Stimulated activated CD4-positive, alpha-beta T cell treated with anti-CD3 and anti-CD28 coated beads, Interleukin-4, amount 100 ng/mL, for 24 hours (primary cell): ENCODE measurements at regions not wholly inside any gene's neighbourhood (a gene's known extent, or its start where the extent isn't known, plus 50 kb on each side); places are given as distances from the start of the nearest gene placed in this dataset.
"Not testable (repeated sequence)": the region's sequence is repeated elsewhere in the genome, so short reads cannot be mapped to it uniquely, and the experiment has no call there.

Source experiments
- DNase-seq: peaks from one replicate; pipeline ENCODE4 v3.0.0-alpha.2; 2020

DNA sequence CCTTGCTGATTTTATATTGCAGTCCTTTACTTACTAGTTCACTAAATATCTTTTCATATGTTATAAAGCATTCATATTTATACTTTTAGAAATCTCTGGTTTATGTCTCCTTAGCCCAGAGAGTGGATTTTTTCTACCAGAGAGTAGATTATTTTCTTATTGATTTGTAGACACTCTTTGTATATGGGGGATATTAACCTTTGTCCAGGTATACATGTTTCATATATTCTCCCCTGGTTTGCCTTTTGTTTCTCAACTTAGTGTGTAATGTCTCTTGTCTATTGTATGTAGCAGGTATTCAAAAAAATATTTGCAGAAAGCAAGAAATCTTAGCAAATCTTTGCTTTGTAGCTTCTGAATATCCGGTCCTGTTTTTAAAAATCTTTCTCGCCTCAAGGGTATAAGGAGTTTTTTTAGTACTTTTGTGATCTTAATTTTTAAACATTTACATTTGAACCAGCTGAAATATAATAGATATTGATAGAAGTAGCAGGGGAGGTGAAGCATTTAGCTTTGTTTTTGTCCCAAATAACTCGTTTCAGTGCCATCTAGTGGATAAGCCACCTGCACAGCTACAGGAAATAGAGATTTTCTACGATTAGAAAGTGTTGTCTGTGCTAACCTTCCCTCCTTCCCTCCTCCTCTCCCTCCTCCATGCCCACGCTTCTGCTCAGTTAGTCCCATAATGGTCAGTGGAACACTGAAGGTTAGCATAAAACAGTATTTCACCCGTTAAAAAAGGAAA is 97.0 kb downstream of the PHETA1 start:
- DNase-seq: no peak

GRCh38 chr12:111270774-111271173 is 98.1 kb downstream of the PHETA1 start:
- DNase-seq: no peak

DNA sequence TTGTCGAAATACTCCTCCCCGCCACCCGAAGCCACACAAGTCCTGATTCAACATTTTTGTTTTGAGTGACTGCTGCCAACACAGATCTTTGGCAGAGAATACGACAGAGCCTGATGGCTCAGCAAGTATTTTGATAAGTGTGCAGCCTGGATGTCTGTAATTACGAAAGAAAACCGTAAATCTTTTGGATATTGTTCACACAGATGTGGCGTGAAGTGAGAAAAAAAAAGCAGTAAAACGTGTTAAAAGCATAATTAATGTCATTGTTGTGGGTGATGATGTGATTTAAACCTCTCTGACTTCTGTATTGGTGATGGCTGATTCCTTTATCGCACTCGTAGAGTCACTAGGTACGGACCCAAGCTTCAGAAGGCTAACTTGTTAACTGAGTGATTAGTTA is 98.7 kb downstream of the PHETA1 start:
- DNase-seq: no peak

DNA sequence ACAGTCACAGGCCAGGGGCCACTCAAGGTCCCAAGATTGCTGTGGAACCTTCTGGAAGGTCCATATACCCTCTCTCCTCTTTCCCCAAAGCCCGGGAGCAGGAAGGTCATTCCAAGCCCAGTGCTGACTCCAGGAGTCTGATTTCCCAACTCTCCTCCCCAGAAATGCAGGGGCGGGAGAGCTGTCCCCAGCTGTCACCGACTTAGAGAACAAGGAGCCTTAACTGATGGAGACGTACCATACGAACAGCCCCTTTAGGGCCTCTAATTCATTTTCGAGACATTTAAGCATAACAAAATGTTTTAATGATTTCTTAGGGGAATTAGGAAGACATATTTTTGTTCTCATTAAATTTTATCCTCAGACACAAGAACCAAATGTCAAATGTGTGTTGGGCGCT is 99.2 kb downstream of the PHETA1 start:
- no peak for DNase-seq

GRCh38 chr12:111268738-111269572 is 99.9 kb downstream of the PHETA1 start:
- DNase-seq: peak; percentile 9

GRCh38 chr12:111267144-111267543 is 101.8 kb downstream of the PHETA1 start:
- DNase-seq: no peak

DNA sequence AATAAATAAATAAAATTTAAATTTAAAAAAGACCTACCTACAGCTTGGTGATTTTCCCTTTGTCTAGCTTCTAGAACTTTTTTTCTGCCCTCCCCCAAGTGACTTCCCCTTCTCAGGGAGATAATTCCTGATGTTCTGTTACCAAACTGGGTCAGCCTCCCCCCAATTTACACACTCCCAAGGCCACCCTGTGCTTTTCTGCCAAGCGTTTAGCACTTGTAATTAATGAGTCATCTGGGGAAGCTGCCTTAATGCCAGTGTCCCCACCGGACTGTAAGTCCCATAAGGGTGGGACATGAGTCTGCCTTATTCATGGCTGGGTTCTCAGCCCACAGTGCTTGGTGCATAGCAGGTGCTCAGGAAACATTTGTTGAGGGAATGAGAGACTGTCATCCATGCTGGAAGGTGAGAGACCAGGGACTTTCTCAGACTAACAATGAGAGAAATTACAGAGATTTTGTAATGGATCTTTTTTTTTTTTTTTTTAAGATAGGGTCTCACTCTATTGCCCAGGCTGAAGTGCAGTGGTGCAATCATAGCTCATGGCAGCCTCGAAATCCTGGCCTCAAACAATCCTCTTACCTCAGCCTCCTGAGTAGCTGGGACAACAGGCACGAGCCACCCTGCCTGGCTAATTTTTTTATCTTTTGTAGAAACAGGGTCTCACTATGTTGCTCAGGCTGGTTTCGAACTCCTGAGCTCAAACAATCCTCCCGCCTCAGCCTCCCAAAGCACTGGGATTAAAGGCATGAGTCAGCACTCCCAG is 106.8 kb downstream of the PHETA1 start:
- no peak for DNase-seq

- DNase-seq: no peak
Measured at GRCh38 chr12:111260732-111261131, 108.2 kb downstream of the PHETA1 start.

- no peak for DNase-seq
Measured at GRCh38 chr12:111259231-111259630, 109.7 kb downstream of the PHETA1 start.

GRCh38 chr12:111258081-111258480 is 110.8 kb downstream of the PHETA1 start:
- not testable (repeated sequence) for DNase-seq

GRCh38 chr12:111257435-111257902 is 111.4 kb downstream of the PHETA1 start:
- DNase-seq: no peak

- no peak for DNase-seq
Measured at GRCh38 chr12:111256629-111257434, 112.1 kb downstream of the PHETA1 start.

- DNase-seq: no peak
Measured at GRCh38 chr12:111255261-111255660, 113.6 kb downstream of the PHETA1 start.

- no peak for DNase-seq
Measured at GRCh38 chr12:111254106-111254505, 114.8 kb downstream of the PHETA1 start.

DNA sequence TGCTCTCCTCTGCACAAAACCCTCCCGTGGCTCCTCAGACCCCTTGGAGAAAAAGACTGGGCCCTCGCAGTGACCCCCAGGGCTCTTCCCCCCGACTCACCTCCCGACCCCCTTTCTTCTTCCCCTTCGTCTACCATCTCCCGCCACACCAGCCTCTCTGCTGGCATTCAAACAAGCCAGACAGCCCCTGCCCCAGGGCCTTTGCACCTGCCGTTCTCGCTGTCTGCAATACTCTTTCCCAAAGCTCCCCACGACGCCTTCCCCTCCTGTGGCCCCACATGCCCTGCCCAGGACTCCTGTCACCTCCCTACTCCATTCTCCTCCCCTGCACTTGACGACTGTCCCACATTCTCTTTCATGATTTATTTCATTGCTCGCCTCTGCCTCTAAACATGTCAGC is 115.7 kb downstream of the PHETA1 start:
- DNase-seq: no peak

GRCh38 chr12:111251787-111252186 is 117.1 kb downstream of the PHETA1 start:
- no peak for DNase-seq

DNA sequence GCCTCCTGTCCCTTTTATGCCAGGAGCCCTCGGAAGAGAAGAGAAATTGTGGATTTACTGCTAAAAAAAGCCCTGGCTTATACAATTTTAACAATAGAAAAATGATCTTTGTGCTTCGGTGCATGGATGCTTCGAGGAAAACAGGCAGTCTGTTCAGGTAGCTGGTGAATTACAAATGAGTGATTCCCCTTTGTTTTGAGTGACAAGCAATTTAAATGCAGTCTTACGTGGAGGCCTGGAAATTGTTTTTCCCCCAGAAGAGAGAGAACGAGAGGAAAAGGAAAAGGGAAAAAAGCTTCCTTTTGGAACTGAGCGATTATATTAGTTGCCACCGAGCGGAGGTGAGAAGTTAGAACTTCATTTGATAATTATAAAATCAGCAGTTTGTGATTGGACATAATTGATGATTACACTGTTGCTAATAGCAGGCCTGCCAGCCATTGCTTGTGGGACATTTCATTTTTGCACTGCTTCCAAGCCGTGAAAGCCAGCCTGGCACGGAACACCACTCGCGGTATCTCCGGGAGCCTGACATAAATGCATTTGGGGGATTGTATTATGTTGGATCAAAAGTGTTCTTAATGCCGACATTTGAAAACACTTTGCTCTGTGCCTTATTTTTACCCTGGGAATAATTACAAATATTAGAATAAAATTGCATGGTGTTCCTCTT is 117.7 kb downstream of the PHETA1 start:
- DNase-seq: no peak

DNA sequence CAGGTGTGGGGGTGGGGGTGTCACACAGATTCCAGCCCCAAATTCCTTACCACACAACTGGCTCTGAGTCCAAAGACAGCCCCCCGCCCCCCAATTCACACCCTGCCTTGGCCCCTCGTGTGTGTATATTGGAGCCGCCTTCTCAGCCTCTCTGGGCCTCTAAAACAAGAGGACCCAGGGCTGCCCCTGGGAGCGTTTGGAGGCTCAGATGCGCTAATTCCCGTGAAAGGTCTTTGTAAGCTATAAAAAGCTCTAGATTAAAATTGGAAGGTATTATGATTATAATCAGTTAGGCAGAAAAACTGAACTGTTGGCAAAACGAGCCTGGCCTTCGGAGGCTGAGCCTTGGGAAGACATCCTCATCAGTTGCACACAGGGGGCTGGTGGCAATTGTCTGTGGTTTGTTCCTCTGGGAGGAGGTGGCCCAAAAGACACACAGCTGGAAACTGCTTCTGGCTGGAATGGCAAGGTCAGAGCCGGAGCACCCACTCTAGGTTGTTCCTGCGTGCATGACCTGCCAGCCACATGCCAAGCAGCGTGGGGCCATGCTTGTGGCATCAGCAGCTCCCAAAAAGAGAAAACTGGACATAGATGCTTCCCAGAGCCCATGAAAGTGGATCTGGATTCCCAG is 118.5 kb downstream of the PHETA1 start:
- no peak for DNase-seq

DNA sequence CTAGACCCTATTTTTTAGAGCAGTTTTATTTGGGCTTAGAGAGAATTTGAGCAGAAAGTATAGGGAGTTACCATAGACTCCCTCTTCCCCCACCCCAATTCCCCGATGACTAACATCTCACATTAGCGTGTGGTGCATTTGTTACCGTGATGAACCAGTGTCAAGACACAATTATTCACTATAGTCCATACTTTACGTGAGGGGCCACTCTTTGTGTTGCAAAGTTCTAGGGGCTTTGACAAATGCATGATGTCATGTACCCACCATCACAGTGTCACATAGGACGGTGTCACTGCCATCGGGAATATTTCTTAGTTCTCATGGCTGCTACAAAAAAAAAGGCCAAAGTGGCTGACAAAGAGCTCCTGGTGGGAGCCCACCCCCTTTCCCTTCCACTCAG is 119.1 kb downstream of the PHETA1 start:
- DNase-seq: no peak

GRCh38 chr12:111249018-111249370 is 119.9 kb downstream of the PHETA1 start:
- DNase-seq: no peak

DNA sequence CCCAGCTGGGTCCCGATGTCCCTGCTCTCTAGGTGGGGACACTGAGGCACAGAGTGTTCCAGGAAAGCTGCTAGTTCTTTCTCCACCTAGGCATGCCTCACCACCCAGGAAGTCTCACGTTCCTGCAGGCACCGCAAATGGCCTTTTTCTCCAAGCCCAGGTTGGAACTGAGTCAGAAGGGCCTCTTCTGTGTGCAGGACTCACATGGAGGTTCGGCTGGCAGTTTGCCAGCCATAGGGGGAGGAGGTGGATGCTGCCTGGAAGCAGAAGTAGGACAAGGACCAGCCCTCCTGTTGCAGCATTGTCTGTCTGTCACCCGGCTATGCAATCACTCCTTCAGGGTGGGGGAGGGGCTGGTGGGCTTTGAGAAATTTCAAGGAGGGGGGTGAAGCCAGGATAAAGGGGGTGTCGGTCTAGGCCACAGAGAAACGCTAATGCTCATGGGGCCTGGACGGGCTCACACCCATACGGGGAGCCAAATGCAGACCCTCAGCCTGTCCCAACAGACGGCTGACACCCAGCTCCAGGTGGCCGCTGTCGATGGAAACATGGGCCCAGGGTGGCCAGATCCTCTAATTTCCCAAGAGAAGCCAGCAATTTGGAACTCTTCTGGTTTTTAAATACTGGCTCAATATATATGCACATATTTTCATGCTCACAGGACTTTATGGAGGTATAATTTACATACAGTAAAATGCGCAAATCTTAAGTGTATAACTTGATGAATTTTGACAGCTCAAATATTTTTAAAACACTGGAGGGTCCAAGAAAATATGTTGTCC is 120.5 kb downstream of the PHETA1 start:
- no peak for DNase-seq
